ENCODE measurements at regions not wholly inside any gene's neighbourhood (a gene's known extent, or its start where the extent isn't known, plus 50 kb on each side); places are given as distances from the start of the nearest gene placed in this dataset.

GRCh38 chr5:175104677-175105076, 339.3 kb downstream of the DRD1 start:
- Mint-ChIP-seq H3K36me3 (no peaks in the 10 kb centered on the region), H3K4me1 (no peaks in the 10 kb centered on the region), H3K9me3 (ENCODE audit: low read depth) (no peaks in the 10 kb centered on the region), H3K4me3 (no peak overlapping the region), H3K27ac (no peak overlapping the region), H3K27me3 (no peaks in the 10 kb centered on the region)
- DNase-seq (no peak), ATAC-seq (no peak)
- CTCF ChIA-PET: no interaction called here

- H3K4me3 Mint-ChIP-seq: no peak overlapping the region
- no peak overlapping the region for H3K27ac Mint-ChIP-seq
- no peaks in the 10 kb centered on the region for H3K27me3 Mint-ChIP-seq
- CTCF ChIA-PET: no interaction called here
- no peaks in the 10 kb centered on the region for H3K36me3 Mint-ChIP-seq
- no peaks in the 10 kb centered on the region for H3K4me1 Mint-ChIP-seq
- no peak for DNase-seq
- H3K9me3 Mint-ChIP-seq (ENCODE audit: low read depth): no peaks in the 10 kb centered on the region
- no peak for ATAC-seq
These were observed 340.2 kb downstream of the DRD1 start for GRCh38 chr5:175103746-175104145.

- no peaks in the 10 kb centered on the region for H3K9me3 Mint-ChIP-seq (ENCODE audit: low read depth)
- no peak for ATAC-seq
- no peaks in the 10 kb centered on the region for H3K4me1 Mint-ChIP-seq
- H3K27me3 Mint-ChIP-seq: no peaks in the 10 kb centered on the region
- no peak overlapping the region for H3K4me3 Mint-ChIP-seq
- CTCF ChIA-PET: no interaction called here
- DNase-seq: no peak
- H3K27ac Mint-ChIP-seq: no peak overlapping the region
- no peaks in the 10 kb centered on the region for H3K36me3 Mint-ChIP-seq
These were observed 341.3 kb downstream of the DRD1 start for GRCh38 chr5:175102717-175103116.

- H3K4me1 Mint-ChIP-seq: no peaks in the 10 kb centered on the region
- no peak overlapping the region for H3K27ac Mint-ChIP-seq
- ATAC-seq: no peak
- H3K9me3 Mint-ChIP-seq (ENCODE audit: low read depth): no peaks in the 10 kb centered on the region
- no peak overlapping the region for H3K4me3 Mint-ChIP-seq
- DNase-seq: no peak
- no peaks in the 10 kb centered on the region for H3K36me3 Mint-ChIP-seq
- no peaks in the 10 kb centered on the region for H3K27me3 Mint-ChIP-seq
- CTCF ChIA-PET: no interaction called here
These were observed 345.7 kb downstream of the DRD1 start for GRCh38 chr5:175098301-175098700.

GRCh38 chr5:175096469-175097165, 347.4 kb downstream of the DRD1 start:
- no peak for ATAC-seq
- Mint-ChIP-seq H3K27me3 (no peaks in the 10 kb centered on the region), H3K4me3 (no peak overlapping the region), H3K4me1 (no peaks in the 10 kb centered on the region), H3K9me3 (ENCODE audit: low read depth) (no peaks in the 10 kb centered on the region), H3K27ac (no peak overlapping the region), H3K36me3 (no peaks in the 10 kb centered on the region)
- CTCF ChIA-PET: no interaction called here
- no peak for DNase-seq

- DNase-seq (no peak), ATAC-seq (no peak)
- H3K4me3 Mint-ChIP-seq: no peak overlapping the region
- no peaks in the 10 kb centered on the region for H3K27me3 Mint-ChIP-seq
- H3K9me3 Mint-ChIP-seq (ENCODE audit: low read depth): no peaks in the 10 kb centered on the region
- no peaks in the 10 kb centered on the region for H3K36me3 Mint-ChIP-seq
- H3K27ac Mint-ChIP-seq: no peak overlapping the region
- H3K4me1 Mint-ChIP-seq: no peaks in the 10 kb centered on the region
- CTCF ChIA-PET: no interaction called here
These were observed 349.5 kb downstream of the DRD1 start for GRCh38 chr5:175094461-175094860.

GRCh38 chr5:175092691-175093090, 351.3 kb downstream of the DRD1 start:
- H3K9me3 Mint-ChIP-seq (ENCODE audit: low read depth): no peaks in the 10 kb centered on the region
- no peak overlapping the region for H3K4me3 Mint-ChIP-seq
- no peaks in the 10 kb centered on the region for H3K4me1 Mint-ChIP-seq
- no peaks in the 10 kb centered on the region for H3K36me3 Mint-ChIP-seq
- CTCF ChIA-PET: no interaction called here
- ATAC-seq (no peak), DNase-seq (no peak)
- H3K27ac Mint-ChIP-seq: no peak overlapping the region
- H3K27me3 Mint-ChIP-seq: no peaks in the 10 kb centered on the region

- Mint-ChIP-seq H3K27me3 (no peaks in the 10 kb centered on the region), H3K9me3 (ENCODE audit: low read depth) (no peaks in the 10 kb centered on the region), H3K36me3 (no peaks in the 10 kb centered on the region), H3K27ac (no peak overlapping the region), H3K4me1 (no peaks in the 10 kb centered on the region), H3K4me3 (no peak overlapping the region)
- DNase-seq: no peak
- ATAC-seq: no peak
- CTCF ChIA-PET: no interaction called here
These were observed 355.0 kb downstream of the DRD1 start for GRCh38 chr5:175088963-175089362.

- ATAC-seq (no peak), DNase-seq (no peak)
- CTCF ChIA-PET: no interaction called here
- no peaks in the 10 kb centered on the region for H3K27me3 Mint-ChIP-seq
- no peaks in the 10 kb centered on the region for H3K36me3 Mint-ChIP-seq
- no peak overlapping the region for H3K27ac Mint-ChIP-seq
- no peak overlapping the region for H3K4me3 Mint-ChIP-seq
- no peaks in the 10 kb centered on the region for H3K9me3 Mint-ChIP-seq (ENCODE audit: low read depth)
- no peaks in the 10 kb centered on the region for H3K4me1 Mint-ChIP-seq
These were observed 358.6 kb downstream of the MSX2 start for GRCh38 chr5:175082866-175083590.

GRCh38 chr5:175082346-175082745, 358.0 kb downstream of the MSX2 start:
- Mint-ChIP-seq H3K36me3 (no peaks in the 10 kb centered on the region), H3K4me1 (no peaks in the 10 kb centered on the region), H3K9me3 (ENCODE audit: low read depth) (no peaks in the 10 kb centered on the region), H3K27ac (no peak overlapping the region), H3K4me3 (no peak overlapping the region), H3K27me3 (no peaks in the 10 kb centered on the region)
- no peak for DNase-seq
- CTCF ChIA-PET: no interaction called here
- no peak for ATAC-seq

- Mint-ChIP-seq H3K9me3 (ENCODE audit: low read depth) (no peaks in the 10 kb centered on the region), H3K36me3 (no peaks in the 10 kb centered on the region), H3K4me3 (no peak overlapping the region), H3K27me3 (no peaks in the 10 kb centered on the region), H3K27ac (no peak overlapping the region), H3K4me1 (no peaks in the 10 kb centered on the region)
- no peak for ATAC-seq
- CTCF ChIA-PET: no interaction called here
- no peak for DNase-seq
These were observed 355.3 kb downstream of the MSX2 start for GRCh38 chr5:175079707-175080106.

GRCh38 chr5:175070283-175070682, 345.9 kb downstream of the MSX2 start:
- Mint-ChIP-seq H3K27ac (no peak overlapping the region), H3K4me3 (no peak overlapping the region), H3K27me3 (no peaks in the 10 kb centered on the region), H3K9me3 (ENCODE audit: low read depth) (no peaks in the 10 kb centered on the region), H3K36me3 (no peaks in the 10 kb centered on the region), H3K4me1 (no peaks in the 10 kb centered on the region)
- ATAC-seq: no peak
- no peak for DNase-seq
- CTCF ChIA-PET: no interaction called here

- Mint-ChIP-seq H3K36me3 (no peaks in the 10 kb centered on the region), H3K27me3 (peaks cover 27% of the 10 kb centered on the region), H3K9me3 (ENCODE audit: low read depth) (no peaks in the 10 kb centered on the region), H3K4me1 (peaks cover 9% of the 10 kb centered on the region), H3K27ac (no peak overlapping the region), H3K4me3 (peak overlapping the region; percentile 64)
- ATAC-seq: peak; percentile 33
- DNase-seq: no peak
- CTCF ChIA-PET: no interaction called here
These were observed 335.9 kb downstream of the MSX2 start for GRCh38 chr5:175060257-175060656.

GRCh38 chr5:175059687-175060211, 335.4 kb downstream of the MSX2 start:
- Mint-ChIP-seq H3K36me3 (no peaks in the 10 kb centered on the region), H3K4me3 (peak overlapping the region; percentile 64), H3K27ac (no peak overlapping the region), H3K4me1 (peaks cover 9% of the 10 kb centered on the region), H3K27me3 (peaks cover 27% of the 10 kb centered on the region), H3K9me3 (ENCODE audit: low read depth) (no peaks in the 10 kb centered on the region)
- peak; percentile 43 for DNase-seq
- ATAC-seq: peak; percentile 61
- CTCF ChIA-PET: no interaction called here
